SHP77 treated with DMSO at 0.1 percent for 48 hours (cell line): ENCODE measurements at regions not wholly inside any gene's neighbourhood (a gene's known extent, or its start where the extent isn't known, plus 50 kb on each side); places are given as distances from the start of the nearest gene placed in this dataset.
"Not testable (repeated sequence)": the region's sequence is repeated elsewhere in the genome, so short reads cannot be mapped to it uniquely, and the experiment has no call there.

Experiments used
- DNase-seq: peaks from one replicate; lab custom pipeline; 2025; lab: John Stamatoyannopoulos, UW

DNA sequence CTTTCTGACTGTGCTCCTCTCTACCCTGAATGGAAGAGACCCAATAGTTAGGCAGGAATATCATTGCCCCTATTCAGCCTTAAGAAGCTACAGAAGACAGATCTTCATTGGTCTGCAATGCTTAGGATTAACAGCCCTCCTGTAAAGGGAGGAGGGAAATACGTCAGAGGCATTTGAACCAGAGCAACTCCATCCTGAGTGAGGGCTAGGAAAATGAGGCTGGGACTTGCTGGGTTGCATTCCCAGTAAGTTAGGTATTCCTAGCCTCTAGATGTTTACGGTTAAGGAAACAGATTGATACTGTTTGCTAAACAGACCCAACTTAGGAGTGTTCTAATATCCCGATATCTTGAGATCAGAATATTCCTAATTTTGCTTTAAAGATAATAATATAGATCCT lies 63.5 kb downstream of the PCDH18 start:
- DNase-seq = no peak

DNA sequence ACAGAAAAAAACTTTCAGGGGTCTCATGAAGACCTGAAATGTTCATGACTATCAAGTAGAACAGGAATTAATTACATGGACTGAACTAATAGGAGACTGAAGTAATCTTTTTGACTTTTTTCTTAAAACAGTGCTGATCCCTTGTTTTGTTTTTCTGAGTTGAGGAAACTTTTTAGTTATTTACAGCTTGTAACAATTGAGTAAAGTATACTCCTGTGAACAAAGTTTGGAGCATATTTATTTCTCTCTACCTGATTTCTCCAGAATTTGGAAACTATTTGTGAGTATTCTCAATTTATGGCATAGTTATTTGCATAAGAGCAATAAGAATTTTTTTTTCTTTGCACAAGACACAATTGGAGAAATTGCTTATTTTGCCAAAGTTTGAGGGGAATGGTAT lies 64.8 kb downstream of the PCDH18 start:
- DNase-seq = no peak

DNA sequence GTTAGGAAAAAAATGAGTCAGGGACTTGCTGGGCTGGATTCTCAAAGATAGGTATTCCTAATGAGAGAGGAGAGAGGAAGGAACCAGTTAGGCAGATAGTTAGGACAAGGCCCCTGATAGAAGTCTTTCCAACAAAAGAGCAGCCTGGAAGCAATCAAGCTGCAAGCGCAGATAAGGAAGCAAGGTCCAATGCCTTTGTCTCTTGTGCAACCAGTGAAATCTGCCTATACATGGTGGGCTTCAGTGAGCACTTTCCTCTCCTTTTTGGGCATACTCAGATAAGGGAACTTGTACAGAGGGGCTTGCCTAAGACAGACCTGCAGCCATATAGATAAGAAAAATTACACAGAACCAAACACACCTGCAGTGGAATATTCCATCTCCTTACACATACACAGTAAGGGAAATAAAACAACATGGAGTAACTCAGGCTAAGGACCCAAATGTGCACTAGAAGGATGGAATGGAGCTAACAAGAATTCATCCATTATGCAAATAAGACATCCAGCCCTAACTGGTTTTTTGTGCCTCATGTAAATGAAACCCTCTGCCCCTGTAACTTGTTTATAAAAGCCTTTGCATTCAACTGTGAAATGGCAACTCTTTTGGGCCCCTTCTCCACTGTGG lies 68.8 kb downstream of the PCDH18 start:
- no peak for DNase-seq

DNA sequence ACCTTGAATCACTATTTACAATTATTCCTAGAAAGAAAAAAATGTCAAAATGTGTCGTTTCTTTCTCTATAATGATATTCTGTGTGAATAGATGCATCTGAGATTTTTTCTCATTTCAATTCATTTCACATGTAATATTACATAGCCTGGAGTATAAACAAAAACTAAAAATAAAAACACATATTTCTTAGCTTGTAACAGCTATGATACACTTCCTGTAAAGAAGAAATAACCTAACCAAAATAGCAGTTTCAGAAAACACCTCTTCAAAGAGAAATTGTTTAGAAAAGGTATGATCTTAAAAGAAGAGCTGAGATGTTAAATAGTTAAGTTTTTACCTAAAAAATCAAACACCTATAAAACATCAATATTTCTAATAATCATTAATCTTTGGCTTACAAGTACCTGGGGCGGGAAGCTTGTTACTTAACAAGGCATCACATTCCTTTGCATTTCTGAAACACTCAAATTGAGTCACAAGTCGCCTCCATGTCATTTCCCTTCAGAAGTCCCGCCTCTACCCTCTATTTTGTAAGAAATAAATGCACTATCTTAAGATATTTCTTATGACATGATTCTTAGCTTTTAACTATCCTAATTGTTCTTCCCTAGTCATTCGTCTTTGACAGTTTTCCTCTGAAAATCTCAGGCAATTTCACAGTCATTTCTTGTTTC lies 76.5 kb downstream of the PCDH18 start:
- no peak for DNase-seq

DNA sequence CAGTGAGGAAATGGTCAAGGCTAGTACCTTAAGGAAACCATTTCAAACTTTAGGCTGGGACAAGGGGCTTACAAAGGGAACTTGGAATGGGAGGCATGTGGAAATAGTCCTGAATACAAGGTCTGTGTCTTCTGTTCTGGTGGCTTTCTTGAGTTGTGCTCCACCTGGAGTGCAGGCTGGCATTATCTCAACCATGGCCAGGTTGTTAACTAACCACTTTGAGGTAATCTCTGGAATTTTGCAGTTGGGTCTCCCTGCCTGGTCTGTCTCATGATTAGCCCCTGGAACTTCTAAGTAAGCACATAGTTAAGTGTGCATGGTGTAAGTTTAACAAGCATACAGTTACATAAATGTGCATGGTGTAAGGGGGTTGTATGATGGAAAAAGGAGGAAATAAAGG lies 77.5 kb downstream of the PCDH18 start:
- DNase-seq = no peak

DNA sequence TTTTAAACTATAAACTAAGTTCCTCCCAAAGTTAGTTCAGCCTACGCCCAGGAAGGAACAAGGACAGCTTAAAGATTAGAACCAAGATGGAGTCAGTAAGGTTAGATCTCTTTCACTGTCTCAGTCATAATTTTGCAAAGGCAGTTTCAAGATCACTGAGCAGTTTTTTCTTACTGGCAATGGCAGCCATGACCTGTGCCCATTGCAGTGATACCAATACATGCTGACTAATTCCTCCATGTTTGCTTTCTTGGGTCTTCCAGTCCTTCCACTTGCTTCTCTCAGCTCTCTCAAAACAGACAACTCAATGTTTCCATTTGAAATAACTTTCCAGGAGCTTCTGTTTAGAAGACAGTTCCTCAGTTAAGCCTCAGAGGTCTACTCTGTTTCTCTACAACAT lies 79.5 kb downstream of the PCDH18 start:
- DNase-seq = no peak

DNA sequence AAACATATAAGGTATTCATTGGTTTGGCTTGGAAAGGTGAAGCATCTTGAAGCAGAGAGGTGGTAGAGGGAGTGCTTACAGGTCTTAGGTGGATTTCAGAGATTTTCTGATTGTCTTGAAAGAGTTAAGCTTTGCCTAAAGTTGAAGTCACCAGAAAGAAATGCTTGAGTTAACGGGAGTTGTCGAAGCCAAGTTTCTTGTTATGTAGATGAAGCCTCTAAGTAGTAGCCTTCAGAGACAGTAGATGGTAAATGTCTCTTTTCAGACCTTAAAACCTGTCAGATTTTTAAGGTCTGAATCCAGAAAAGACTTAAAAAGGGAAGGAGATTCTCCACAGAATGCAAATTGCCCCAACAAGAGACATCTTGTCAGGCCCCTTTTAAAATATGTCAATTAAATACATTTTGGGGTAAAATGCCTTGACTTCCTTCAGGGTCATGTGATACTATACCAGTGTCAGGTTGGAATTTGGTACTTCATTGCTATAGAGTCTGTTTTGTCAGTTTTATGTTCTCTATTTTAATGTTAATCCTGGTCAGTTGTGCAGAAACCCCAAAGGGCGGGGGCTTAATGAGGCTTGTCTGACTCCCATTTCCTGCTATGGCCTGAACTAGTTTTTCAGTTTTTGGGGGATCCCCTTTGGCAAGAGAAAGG lies 81.0 kb downstream of the PCDH18 start:
- no peak for DNase-seq

DNA sequence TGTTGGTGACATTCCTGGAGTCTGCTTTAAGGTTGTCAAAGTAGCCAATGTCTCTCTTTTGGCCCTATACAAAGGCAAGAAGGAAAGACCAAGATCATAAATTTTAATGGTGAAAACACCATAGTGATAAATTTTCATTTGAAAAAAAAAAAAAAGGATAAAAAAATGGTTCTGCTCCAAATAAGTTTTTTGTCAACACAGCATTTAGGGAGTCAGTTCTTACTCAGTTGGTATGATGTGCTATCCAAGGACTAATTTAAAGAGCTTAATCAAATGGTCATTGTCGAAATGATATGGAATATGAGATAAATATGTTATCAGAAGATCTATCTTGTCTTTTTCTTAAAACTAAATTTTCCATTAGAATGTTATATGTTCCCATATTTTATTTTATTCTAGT lies 83.9 kb downstream of the PCDH18 start:
- DNase-seq = no peak

DNA sequence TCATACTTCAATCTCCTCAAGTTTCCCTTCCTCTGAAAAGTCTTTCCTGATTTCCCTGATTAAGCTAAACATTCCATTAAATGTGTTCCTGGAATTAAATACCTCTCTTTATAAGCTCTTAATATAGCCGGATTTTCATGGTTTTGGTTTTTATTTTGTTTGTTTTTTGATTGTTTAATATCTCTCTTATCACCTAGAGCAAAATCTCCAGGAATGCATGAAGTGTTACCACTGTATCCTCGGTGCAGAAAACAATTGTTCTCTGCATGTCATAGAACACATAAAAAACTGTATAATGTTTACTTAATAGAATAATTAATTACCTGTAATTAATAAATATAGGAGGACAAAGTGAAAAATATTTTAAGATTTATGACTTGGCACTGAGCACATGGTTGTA lies 86.2 kb downstream of the PCDH18 start:
- DNase-seq = no peak

DNA sequence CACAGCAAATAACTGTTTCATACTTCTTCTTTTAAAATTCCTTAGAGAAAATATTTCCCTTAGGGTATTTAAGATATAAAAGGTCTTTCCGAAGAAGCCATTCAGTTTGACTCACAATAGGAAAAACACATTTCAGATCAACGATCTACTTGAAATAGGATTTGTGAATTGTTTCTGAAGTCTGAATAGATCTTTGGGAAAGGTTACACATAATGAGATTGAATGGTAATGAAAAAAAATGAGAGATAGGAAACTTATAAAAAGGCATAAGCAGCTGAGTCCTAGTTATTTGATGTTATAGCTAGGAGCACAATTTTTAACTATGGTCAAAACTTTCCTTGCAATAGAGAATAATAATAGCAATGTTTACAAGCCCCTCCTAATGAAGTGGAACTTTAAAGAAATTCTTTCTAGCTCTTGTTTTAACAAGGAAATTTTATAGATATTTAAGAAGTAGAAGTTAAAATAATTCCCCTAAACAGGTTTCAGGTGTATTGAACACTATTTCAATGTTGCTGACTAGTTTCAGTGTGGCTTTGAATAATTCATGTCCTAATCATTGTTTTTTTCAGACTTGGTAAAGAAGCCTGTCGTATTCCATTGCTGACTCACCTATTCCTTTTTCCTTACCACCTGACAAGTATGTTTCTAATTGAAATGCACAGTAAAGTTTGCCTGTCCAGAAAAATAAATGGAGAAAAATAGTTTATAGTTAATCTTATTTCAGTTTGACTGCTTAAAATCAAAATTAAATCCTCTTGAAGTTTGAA lies 89.1 kb downstream of the PCDH18 start:
- DNase-seq = no peak

DNA sequence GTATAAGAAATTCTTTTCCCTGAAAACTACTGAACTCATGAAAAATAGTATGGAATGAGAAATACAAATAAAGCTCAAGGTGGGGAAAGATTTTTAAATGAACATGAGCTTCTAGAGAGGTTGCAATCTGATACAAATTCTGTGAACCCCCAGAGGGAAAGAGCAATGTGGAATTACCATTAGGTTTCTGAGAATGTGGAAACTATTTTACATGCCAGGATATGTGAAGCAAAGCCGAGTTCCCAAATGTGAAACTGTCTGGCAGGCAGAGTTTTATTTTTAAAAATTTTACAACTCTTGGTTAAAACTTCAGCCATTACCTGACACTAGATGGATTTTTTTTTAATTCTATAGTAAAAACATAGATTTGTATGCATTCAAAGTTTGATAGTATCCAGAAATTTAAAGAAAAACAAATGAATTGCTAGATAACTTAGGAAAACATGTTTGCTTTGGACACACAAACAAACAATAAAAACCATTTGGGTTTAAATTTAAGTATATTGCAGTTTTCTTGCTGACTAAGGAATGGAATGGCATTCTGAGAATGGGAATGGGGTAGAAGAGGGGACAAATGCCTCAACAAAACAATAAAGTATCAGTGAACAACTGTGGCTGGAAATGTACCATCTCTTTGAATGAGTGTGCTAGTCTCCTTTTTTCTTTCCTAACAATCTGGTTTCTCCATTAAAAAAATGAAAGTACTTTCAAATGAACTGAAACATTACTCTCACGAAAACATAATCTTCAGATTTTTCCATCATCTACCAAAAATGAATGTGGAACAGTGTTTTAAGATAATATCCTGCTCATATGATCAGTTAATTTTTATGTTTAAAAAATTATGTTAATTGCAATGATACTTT lies 99.6 kb downstream of the PCDH18 start:
- DNase-seq = no peak

DNA sequence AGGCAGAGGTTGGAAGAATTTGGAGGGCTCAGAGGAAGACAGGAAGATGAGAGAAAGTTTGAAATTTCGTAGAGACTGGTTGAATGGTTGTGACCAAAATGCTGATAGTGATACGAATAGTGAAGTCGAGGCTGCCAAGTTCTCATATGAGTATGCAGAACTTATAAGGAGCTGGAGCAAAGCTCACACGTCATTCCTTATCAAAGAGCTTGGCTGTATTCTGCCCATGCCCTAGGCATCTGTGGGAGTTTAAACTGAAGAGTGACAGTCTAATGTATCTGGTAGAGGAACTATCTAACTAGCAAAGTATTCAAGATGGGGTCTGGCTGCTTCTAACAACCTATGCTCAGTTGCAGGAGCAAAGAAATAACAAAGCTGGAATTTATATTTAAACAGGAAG lies 102.1 kb downstream of the PCDH18 start:
- no peak for DNase-seq

DNA sequence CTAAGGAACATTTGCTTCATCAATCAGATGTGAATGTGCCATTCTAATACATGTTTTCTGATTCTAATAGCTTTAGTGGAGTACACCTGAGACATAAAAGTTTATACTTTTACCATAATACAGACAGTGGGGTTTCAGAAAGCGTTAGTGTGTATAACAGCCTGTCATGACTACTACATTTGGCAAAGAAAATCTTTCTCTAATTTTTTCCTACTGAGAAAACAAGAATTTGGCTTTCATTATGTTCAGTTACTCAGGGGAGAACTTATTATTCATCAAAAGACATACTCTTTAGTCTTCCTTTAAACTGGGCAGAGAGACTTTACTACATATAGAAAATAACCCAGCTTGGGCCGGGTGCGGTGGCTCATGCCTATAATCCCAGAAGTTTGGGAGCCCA lies 104.9 kb downstream of the PCDH18 start:
- DNase-seq = no peak

DNA sequence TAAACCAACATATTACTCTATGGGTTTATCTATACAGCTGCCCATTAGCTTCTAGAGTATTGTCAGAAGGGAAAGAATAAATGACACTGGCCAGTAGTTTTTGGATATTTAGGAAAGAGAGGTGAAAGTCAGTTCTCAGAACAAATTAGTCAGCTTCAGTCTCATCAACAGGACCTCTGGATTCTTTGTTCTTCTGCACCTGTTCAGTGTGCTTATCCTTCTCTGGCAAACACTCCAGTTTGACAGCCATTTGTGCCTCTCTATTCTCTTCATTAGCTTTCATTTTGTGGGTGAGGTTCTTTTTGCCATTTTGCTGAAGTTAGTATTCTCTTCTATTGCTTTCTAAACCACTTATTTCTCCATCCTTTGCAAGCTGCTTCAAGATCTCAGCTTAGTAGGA lies 107.0 kb downstream of the PCDH18 start:
- no peak for DNase-seq

DNA sequence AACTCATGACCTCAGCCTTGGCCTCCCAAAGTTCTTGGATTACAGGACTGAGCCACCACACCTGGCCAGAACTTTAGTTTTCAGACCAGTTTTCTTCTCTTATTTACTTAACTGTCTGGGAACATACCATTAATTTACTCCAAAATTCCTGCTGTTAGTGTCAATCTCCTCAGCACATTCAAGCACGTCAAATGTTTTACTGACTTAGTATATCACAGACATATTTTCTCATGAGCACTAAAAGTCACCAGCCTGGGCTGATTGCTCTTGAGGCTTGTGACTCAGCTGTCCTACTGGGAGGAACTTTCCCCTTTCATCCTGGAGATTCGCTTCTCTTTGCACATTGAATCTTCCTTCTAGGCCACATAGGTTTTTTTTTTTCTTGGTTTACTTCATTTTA lies 109.6 kb downstream of the PCDH18 start:
- no peak for DNase-seq

DNA sequence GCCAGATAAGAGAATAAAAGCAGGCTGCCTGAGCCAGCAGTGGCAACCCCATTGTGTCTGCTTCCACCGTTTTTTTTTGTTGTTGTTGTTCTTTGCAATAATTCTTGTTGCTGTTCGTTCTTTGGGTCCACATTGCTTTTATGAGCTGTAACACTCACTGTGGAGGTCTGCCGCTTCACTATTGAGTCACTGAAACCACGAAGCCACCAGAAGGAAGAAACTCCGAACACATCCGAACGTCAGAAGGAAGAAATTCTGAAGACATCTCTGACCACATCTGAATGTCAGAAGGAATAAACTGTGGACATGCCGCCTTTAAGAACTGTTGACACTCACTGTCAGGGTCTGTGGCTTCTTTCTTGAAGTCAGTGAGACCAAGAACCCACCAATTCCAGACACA lies 110.5 kb downstream of the PCDH18 start:
- DNase-seq = no peak

DNA sequence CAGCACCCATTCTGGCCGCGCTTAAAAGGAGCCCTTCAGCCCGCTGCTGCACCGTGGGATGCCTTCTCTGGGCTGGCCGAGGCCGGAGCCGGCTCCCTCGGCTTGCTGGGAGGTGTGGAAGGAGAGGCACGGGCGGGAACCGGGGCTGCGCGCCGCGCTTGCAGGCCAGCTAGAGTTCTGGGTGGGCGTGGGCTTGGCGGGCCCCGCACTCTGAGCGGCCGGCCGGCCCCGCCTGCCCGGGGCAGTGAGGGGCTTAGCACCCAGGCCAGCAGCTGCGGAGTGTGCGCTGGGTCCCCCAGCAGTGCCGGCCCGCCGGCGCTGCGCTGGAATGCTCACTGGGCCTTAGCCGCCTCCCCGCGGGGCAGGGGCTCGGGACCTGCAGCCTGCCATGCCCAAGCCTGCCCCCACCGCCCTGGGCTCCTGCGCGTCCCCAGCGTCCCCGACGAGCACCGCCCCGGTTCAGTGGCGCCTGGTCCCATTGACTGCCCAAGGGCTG lies 111.3 kb downstream of the PCDH18 start:
- no peak for DNase-seq

DNA sequence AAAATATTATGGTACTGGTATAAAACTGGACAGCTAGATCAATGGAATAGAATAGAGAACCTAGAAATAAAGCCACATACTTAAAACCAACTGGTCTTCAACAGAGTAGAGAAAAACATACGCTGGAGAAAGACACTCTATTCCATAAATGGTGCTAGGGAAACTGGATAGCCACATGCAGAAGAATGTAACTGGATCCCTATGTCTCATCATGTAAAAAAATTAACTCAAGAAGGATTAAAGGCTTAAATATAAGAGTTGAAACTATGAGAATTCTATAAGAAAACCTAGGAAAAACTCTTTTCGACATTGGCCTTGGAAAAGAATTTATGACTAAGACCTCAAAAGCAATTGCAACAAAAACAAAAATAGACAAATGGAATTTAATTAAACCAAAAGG lies 114.6 kb downstream of the PCDH18 start:
- no peak for DNase-seq

DNA sequence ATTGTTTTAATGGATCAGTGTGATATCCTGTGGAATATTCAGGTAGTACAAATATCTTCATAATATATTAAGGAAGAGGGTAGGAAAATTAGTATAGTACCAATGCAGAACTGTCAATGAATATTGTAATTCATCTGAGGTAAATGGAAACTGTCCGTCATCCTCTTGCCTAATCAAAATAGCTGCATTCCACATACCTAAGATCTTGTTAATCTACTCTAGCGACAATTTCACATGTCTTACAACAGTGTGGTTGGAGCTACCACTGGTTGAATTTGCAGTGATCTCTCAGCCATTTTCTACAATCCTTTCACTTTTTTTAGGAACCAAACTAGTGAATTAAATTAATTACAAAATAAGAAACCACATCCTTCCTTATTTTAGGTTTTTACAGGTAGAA lies 117.5 kb downstream of the PCDH18 start:
- no peak for DNase-seq

DNA sequence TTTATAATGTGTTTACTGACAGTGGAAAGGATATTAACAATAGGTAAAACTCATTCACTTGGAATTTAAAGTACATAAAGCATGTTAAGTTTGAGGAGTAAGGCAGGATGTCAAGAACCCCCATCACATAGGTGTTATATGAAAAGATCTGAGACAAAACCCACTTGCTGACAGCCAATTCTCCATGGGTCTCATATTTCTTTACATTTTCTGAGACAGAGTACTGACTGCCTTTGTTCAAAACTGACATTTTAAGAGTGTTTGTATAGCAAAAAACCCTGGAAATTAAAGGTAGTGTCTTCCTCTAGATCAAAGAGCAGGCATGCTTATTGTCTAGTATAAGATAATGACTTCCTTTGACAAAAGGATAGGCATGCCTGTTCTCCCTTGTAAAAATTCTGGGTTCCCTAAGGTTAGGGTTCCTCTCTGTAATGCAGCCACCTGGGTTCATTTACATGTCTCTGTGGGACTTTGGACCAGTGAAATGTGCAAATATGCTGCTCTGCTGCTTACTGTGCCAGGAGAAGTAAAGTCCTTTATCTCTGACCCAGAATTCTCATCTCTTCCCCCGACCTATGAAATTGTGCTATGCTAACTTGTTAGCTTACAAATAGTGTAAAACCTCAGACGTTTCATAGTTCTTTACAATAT lies 123.6 kb downstream of the PCDH18 start:
- DNase-seq = no peak

DNA sequence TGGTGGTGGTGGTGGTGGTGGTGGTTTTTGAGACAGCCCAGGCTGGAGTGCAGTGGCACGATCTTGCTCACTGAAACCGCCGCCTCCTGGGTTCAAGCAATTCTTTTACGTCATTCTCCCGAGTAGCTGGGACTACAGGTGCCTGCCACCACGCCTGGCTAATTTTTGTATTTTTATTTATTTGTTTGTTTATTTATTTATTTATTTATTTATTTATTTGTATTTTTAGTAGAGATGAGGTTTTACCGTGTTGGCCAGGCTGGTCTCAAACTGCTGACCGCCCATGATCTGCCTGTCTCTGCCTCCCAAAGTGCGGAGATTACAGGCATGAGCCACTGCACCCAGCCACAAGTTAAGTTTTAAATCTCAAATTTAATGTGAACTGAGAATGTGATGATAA lies 126.5 kb downstream of the PCDH18 start:
- not testable (repeated sequence) for DNase-seq
